IMR-90 (cell line): ENCODE measurements at regions not wholly inside any gene's neighbourhood (a gene's known extent, or its start where the extent isn't known, plus 50 kb on each side); places are given as distances from the start of the nearest gene placed in this dataset.

Experiments
- ATAC-seq: fragments of 200-7000 bp; cut with Tn5 transposase; 2 replicates; pipeline ENCODE4 v1.9.1; 2020; ENCODE audit warnings: low read depth, mild to moderate bottlenecking, moderate library complexity
- BruUV-seq: library from RNA; stranded (reverse); fragments of 400-500 nt; replicated peaks from 2 replicates; lab custom pipeline; 2021; lab: Mats Ljungman, UMichigan
- CTCF ChIA-PET: fragments of 300-600 bp; formaldehyde crosslinking; extraction: SDS; loops from one replicate; lab custom pipeline; 2021; ENCODE audit warnings: antibody characterized with exemption; lab: Yijun Ruan, JAX
- POLR2A ChIA-PET: fragments of 300-600 bp; sonication (Branson Sonifier 250); formaldehyde crosslinking; loops from one replicate; lab custom pipeline; 2022; ENCODE audit warnings: antibody characterized with exemption; ENCODE audit not compliant: unreplicated experiment; lab: Charles Lee
- DNase-seq: peaks from one replicate; pipeline ENCODE4 v3.0.0; 2013
- H2AFZ ChIP-seq: replicated peaks from 2 replicates; pipeline ENCODE3; 2013; ENCODE audit warnings: low read length, mild to moderate bottlenecking; ENCODE audit not compliant: poor library complexity
- H2AK5ac ChIP-seq: 2 replicates; pipeline ENCODE4 v1.6.1; 2013; ENCODE audit warnings: low read depth, low read length, inconsistent platforms
- H2AK9ac ChIP-seq: replicated peaks from 2 replicates; pipeline ENCODE3; 2013; ENCODE audit warnings: mild to moderate bottlenecking, low read depth, low read length, moderate library complexity; ENCODE audit not compliant: poor library complexity
- H2BK120ac ChIP-seq: 2 replicates; pipeline ENCODE4 v1.6.1; 2013; ENCODE audit warnings: low read depth, low read length, inconsistent platforms
- H2BK15ac ChIP-seq: 3 replicates; pipeline ENCODE4 v1.6.1; 2013; ENCODE audit warnings: low read depth, low read length, inconsistent platforms
- H2BK20ac ChIP-seq: 2 replicates; pipeline ENCODE4 v1.6.1; 2013; ENCODE audit warnings: low read depth, mild to moderate bottlenecking, inconsistent platforms, low read length, moderate library complexity
- H2BK5ac ChIP-seq: 2 replicates; pipeline ENCODE4 v1.6.1; 2013; ENCODE audit warnings: mild to moderate bottlenecking, low read depth, low read length, inconsistent platforms; ENCODE audit not compliant: poor library complexity, severe bottlenecking
- H3K14ac ChIP-seq: replicated peaks from 2 replicates; pipeline ENCODE4 v1.6.1; 2013; ENCODE audit warnings: low read depth, low read length, inconsistent platforms
- H3K18ac ChIP-seq: 2 replicates; pipeline ENCODE4 v1.6.1; 2013; ENCODE audit warnings: low read depth, low read length, control low read depth
- H3K23ac ChIP-seq: 2 replicates; pipeline ENCODE4 v1.6.1; 2013; ENCODE audit warnings: low read depth, low read length, inconsistent platforms
- H3K27ac ChIP-seq: 2 replicates; pipeline ENCODE4 v1.5.1; 2013; ENCODE audit warnings: mild to moderate bottlenecking, control low read depth, low read length; ENCODE audit not compliant: insufficient read depth
- H3K27me3 ChIP-seq: 2 replicates; pipeline ENCODE4 v1.6.1; 2013; ENCODE audit warnings: low read length; ENCODE audit not compliant: control insufficient read depth, insufficient read depth
- H3K36me3 ChIP-seq: 2 replicates; pipeline ENCODE4 v1.6.1; 2013; ENCODE audit warnings: low read length, mixed read lengths; ENCODE audit not compliant: control insufficient read depth, insufficient read depth
- H3K4ac ChIP-seq: 2 replicates; pipeline ENCODE4 v1.6.1; 2013; ENCODE audit warnings: low read depth, low read length, inconsistent platforms
- H3K4me1 ChIP-seq: 2 replicates; pipeline ENCODE4 v1.6.1; 2013; ENCODE audit warnings: low read length, mixed read lengths; ENCODE audit not compliant: control insufficient read depth, insufficient read depth
- H3K4me2 ChIP-seq: 2 replicates; pipeline ENCODE4 v1.6.1; 2013; ENCODE audit warnings: low read depth, mild to moderate bottlenecking, control low read depth, low read length, moderate library complexity
- H3K4me3 ChIP-seq: 2 replicates; pipeline ENCODE4 v1.5.1; 2013; ENCODE audit warnings: low read depth, mild to moderate bottlenecking, control low read depth, low read length, moderate library complexity; ENCODE audit not compliant: insufficient read depth
- H3K56ac ChIP-seq: 2 replicates; pipeline ENCODE4 v1.6.1; 2013; ENCODE audit warnings: low read length, inconsistent platforms; ENCODE audit not compliant: insufficient read depth; ENCODE audit errors: extremely low read depth
- H3K79me1 ChIP-seq, 2 experiments: 2 replicates each; pipeline ENCODE4 v1.6.1; 2013; ENCODE audit warnings: low read length in 2 of 2, inconsistent platforms in 1 of 2, low read depth in 1 of 2
- H3K9ac ChIP-seq: 2 replicates; pipeline ENCODE4 v1.6.1; 2013; ENCODE audit warnings: low read depth, low read length, control low read depth
- H3K9me1 ChIP-seq: 2 replicates; pipeline ENCODE4 v1.6.1; 2013; ENCODE audit warnings: low read length, inconsistent platforms; ENCODE audit not compliant: insufficient read depth
- H3K9me3 ChIP-seq: 2 replicates; pipeline ENCODE4 v1.6.1; 2013; ENCODE audit warnings: low read length; ENCODE audit not compliant: control insufficient read depth, insufficient read depth
- H4K20me1 ChIP-seq: 2 replicates; pipeline ENCODE4 v1.6.1; 2013; ENCODE audit warnings: low read length, inconsistent platforms; ENCODE audit not compliant: insufficient read depth
- H4K5ac ChIP-seq: 2 replicates; pipeline ENCODE4 v1.6.1; 2013; ENCODE audit warnings: mild to moderate bottlenecking, low read depth, low read length, control low read depth
- H4K8ac ChIP-seq, 2 experiments: 2 replicates each; pipeline ENCODE4 v1.6.1; 2013; ENCODE audit warnings: low read depth in 2 of 2, low read length in 2 of 2, control low read depth in 1 of 2, inconsistent platforms in 1 of 2
- H4K91ac ChIP-seq: 2 replicates; pipeline ENCODE4 v1.6.1; 2013; ENCODE audit warnings: low read depth, low read length, inconsistent platforms; ENCODE audit not compliant: insufficient read depth
- BHLHE40 ChIP-seq: fragments of 150-350 bp; IDR thresholded peaks from 2 replicates; pipeline ENCODE4 v1.6.1; 2016; ENCODE audit warnings: mild to moderate bottlenecking, low read depth, low read length
- WGBS, 2 experiments: methylation state at CpG; one replicate each; pipeline versions ENCODE4 v1.1.5 to v1.1.7; 2013; ENCODE audit warnings: missing lambda C conversion rate in 2 of 2; ENCODE audit not compliant: insufficient read length in 1 of 2; ENCODE audit errors: extremely low coverage in 2 of 2; 5-methylcytosine and 5-hydroxymethylcytosine counted together
- dilution Hi-C: fragments of 300-500 bp; cut with HindIII; formaldehyde crosslinking; loops from one replicate; pipeline ENCODE4 v1.14.3; 2018; ENCODE audit warnings: low sequenced_read_pairs; ENCODE audit not compliant: unreplicated experiment
- in situ Hi-C: fragments of 300-500 bp; cut with MboI; formaldehyde crosslinking; loops from 3 replicates; pipeline ENCODE4 v1.14.3; 2019; ENCODE audit warnings: low sequenced_read_pairs, inconsistent platforms, mixed read lengths
- intact Hi-C: fragments of 100-400 bp; cut with micrococcal nuclease; formaldehyde crosslinking; loops from 2 replicates; pipeline ENCODE4 v1.10.0; 2022

GRCh38 chr12:107442326-107442987, 243.1 kb upstream of the PWP1 start:
- Histone ChIP-seq H3K56ac (no peak overlapping the region), H2AFZ (peak overlapping the region; percentile 17), H3K79me1 (no peaks in the 10 kb centered on the region), H3K36me3 (no peaks in the 10 kb centered on the region), H3K14ac (peak overlapping the region; percentile 38; the same call in 1 of the 2 replicates), H3K18ac (peak overlapping the region; percentile 66; the same call in 1 of the 2 replicates), H2AK5ac (no peak overlapping the region), H3K9me3 (no peaks in the 10 kb centered on the region), H2BK5ac (peak overlapping the region; percentile 46), H3K4me1 (peaks cover 2% of the 10 kb centered on the region), H4K8ac (peak overlapping the region; percentile 84 to 95), H3K4me3 (no peak overlapping the region), H4K5ac (peak overlapping the region; percentile 90), H3K9me1 (no peaks in the 10 kb centered on the region), H3K9ac (peak overlapping the region; percentile 52; the same call in 1 of the 2 replicates), H2BK120ac (peak overlapping the region; percentile 35), H2BK15ac (peak overlapping the region; percentile 73), H3K27ac (peak overlapping the region; percentile 64; the same call in 1 of the 2 replicates), H2AK9ac (no peak overlapping the region), H3K4ac (peak overlapping the region; percentile 5), H4K91ac (0 out of 2 replicates have a peak overlapping the region, but pooled peaks have one; percentile 38), H3K27me3 (no peaks in the 10 kb centered on the region), H2BK20ac (peak overlapping the region; percentile 28; the same call in 1 of the 2 replicates), H3K23ac (peak overlapping the region; percentile 1; the same call in 1 of the 2 replicates), H3K4me2 (peak overlapping the region; percentile 48), H4K20me1 (no peaks in the 10 kb centered on the region)
- no peak for TF ChIP-seq BHLHE40
- intact Hi-C loops (no loop called here), dilution Hi-C loops (no loop called here), in situ Hi-C loops (no loop called here)
- BruUV-seq, result no TSS peak
- CTCF ChIA-PET, result no interaction called here
- ATAC-seq, result peak; percentile 65
- peak; percentile 27 for DNase-seq
- POLR2A ChIA-PET, result interaction anchor here (0.5 kb wide), 2 partner anchors 13 to 18 kb away, joined by 3 to 6 read pairs; no protein-coding TSS in a partner anchor
- no CpG with 5 or more reads among the region's 7 CpGs for WGBS, 2 experiments
